DOHH2 (cell line): ENCODE measurements at regions not wholly inside any gene's neighbourhood (a gene's known extent, or its start where the extent isn't known, plus 50 kb on each side); places are given as distances from the start of the nearest gene placed in this dataset.

Experiments used
- EZH2phosphoT487 ChIP-seq: fragments of 200-600 bp; sonication (generic); IDR thresholded peaks from 2 replicates; pipeline ENCODE4 v1.6.1; 2017; ENCODE audit warnings: borderline replicate concordance, mild to moderate bottlenecking, antibody characterized with exemption, low read length, moderate library complexity, mixed read lengths
- TF ChIP-seq, protein P1 (sequence below): fragments of 200-600 bp; sonication (generic); IDR thresholded peaks from one replicate; pipeline ENCODE4 v1.5.1; 2014; ENCODE audit warnings: antibody characterized with exemption, mild to moderate bottlenecking, low read depth, low read length; ENCODE audit not compliant: poor library complexity, severe bottlenecking

- TF ChIP-seq, protein P1, sequence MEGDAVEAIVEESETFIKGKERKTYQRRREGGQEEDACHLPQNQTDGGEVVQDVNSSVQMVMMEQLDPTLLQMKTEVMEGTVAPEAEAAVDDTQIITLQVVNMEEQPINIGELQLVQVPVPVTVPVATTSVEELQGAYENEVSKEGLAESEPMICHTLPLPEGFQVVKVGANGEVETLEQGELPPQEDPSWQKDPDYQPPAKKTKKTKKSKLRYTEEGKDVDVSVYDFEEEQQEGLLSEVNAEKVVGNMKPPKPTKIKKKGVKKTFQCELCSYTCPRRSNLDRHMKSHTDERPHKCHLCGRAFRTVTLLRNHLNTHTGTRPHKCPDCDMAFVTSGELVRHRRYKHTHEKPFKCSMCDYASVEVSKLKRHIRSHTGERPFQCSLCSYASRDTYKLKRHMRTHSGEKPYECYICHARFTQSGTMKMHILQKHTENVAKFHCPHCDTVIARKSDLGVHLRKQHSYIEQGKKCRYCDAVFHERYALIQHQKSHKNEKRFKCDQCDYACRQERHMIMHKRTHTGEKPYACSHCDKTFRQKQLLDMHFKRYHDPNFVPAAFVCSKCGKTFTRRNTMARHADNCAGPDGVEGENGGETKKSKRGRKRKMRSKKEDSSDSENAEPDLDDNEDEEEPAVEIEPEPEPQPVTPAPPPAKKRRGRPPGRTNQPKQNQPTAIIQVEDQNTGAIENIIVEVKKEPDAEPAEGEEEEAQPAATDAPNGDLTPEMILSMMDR: no peak
- TF ChIP-seq EZH2phosphoT487: no peak
Observed at GRCh38 chr5:109929376-109929775, 239.6 kb downstream of the MAN2A1 start.
